ENCODE measurements at regions not wholly inside any gene's neighbourhood (a gene's known extent, or its start where the extent isn't known, plus 50 kb on each side); places are given as distances from the start of the nearest gene placed in this dataset.

GRCh38 chr5:38029397-38030065 is 189.7 kb upstream of the GDNF start:
- no peak for DNase-seq (ENCODE audit: low read depth in 2 of 2)

- no peak for DNase-seq (ENCODE audit: low read depth in 2 of 2)
Observed at GRCh38 chr5:38023799-38024198, 184.0 kb upstream of the GDNF start.

- DNase-seq (ENCODE audit: low read depth in 2 of 2): no peak
Observed at GRCh38 chr5:38023371-38023770, 183.5 kb upstream of the GDNF start.

GRCh38 chr5:38022631-38023030 is 182.8 kb upstream of the GDNF start:
- DNase-seq (ENCODE audit: low read depth in 2 of 2): no peak

GRCh38 chr5:38018016-38018415 is 178.2 kb upstream of the GDNF start:
- DNase-seq (ENCODE audit: low read depth in 2 of 2): no peak

GRCh38 chr5:38013107-38013506 is 173.3 kb upstream of the GDNF start:
- DNase-seq (ENCODE audit: low read depth in 2 of 2): no peak

GRCh38 chr5:38011668-38012188 is 171.9 kb upstream of the GDNF start:
- DNase-seq (ENCODE audit: low read depth in 2 of 2): no peak

- DNase-seq (ENCODE audit: low read depth in 2 of 2): no peak
Observed at GRCh38 chr5:38009749-38010358, 170.0 kb upstream of the GDNF start.

- DNase-seq (ENCODE audit: low read depth in 2 of 2): no peak
Observed at GRCh38 chr5:38008198-38008597, 168.4 kb upstream of the GDNF start.

GRCh38 chr5:37999593-37999992 is 159.8 kb upstream of the GDNF start:
- DNase-seq (ENCODE audit: low read depth in 2 of 2): no peak

- DNase-seq (ENCODE audit: low read depth in 2 of 2): no peak
Observed at GRCh38 chr5:37996918-37997317, 157.1 kb upstream of the GDNF start.

- no peak for DNase-seq (ENCODE audit: low read depth in 2 of 2)
Observed at GRCh38 chr5:37994729-37995128, 154.9 kb upstream of the GDNF start.

GRCh38 chr5:37991301-37992299 is 151.8 kb upstream of the GDNF start:
- no peak for DNase-seq (ENCODE audit: low read depth in 2 of 2)

- no peak for DNase-seq (ENCODE audit: low read depth in 2 of 2)
Observed at GRCh38 chr5:37989884-37990283, 150.0 kb upstream of the GDNF start.

- DNase-seq (ENCODE audit: low read depth in 2 of 2): no peak
Observed at GRCh38 chr5:37988454-37989046, 148.7 kb upstream of the GDNF start.

- DNase-seq (ENCODE audit: low read depth in 2 of 2): no peak
Observed at GRCh38 chr5:37984300-37984699, 144.5 kb upstream of the GDNF start.

GRCh38 chr5:37983463-37983862 is 143.6 kb upstream of the GDNF start:
- no peak for DNase-seq (ENCODE audit: low read depth in 2 of 2)

- DNase-seq (ENCODE audit: low read depth in 2 of 2): no peak
Observed at GRCh38 chr5:37979559-37979958, 139.7 kb upstream of the GDNF start.

- DNase-seq (ENCODE audit: low read depth in 2 of 2): no peak
Observed at GRCh38 chr5:37975531-37975930, 135.7 kb upstream of the GDNF start.

- DNase-seq (ENCODE audit: low read depth in 2 of 2): no peak
Observed at GRCh38 chr5:37971483-37972024, 131.7 kb upstream of the GDNF start.

GRCh38 chr5:37966871-37967270 is 127.0 kb upstream of the GDNF start:
- DNase-seq (ENCODE audit: low read depth in 2 of 2): no peak

GRCh38 chr5:37966291-37966690 is 126.5 kb upstream of the GDNF start:
- DNase-seq (ENCODE audit: low read depth in 2 of 2): no peak
